Left ventricle myocardium superior (tissue), 1 donor: ENCODE measurements at regions not wholly inside any gene's neighbourhood (a gene's known extent, or its start where the extent isn't known, plus 50 kb on each side); places are given as distances from the start of the nearest gene placed in this dataset.

Experiments
- ATAC-seq: fragments of 200-7000 bp; cut with Tn5 transposase; one replicate; pipeline ENCODE4 v1.9.1; 2020; ENCODE audit warnings: mild to moderate bottlenecking, moderate library complexity
- DNase-seq: peaks from one replicate; pipeline ENCODE4 v3.0.0-alpha.2; 2020
- intact Hi-C: fragments of 100-400 bp; cut with micrococcal nuclease; formaldehyde crosslinking; loops from one replicate; pipeline ENCODE4 v1.11.0; 2022
- donor health status: DM: no; HTN: yes; CAD: no; lungs with severe emphysema.

DNA sequence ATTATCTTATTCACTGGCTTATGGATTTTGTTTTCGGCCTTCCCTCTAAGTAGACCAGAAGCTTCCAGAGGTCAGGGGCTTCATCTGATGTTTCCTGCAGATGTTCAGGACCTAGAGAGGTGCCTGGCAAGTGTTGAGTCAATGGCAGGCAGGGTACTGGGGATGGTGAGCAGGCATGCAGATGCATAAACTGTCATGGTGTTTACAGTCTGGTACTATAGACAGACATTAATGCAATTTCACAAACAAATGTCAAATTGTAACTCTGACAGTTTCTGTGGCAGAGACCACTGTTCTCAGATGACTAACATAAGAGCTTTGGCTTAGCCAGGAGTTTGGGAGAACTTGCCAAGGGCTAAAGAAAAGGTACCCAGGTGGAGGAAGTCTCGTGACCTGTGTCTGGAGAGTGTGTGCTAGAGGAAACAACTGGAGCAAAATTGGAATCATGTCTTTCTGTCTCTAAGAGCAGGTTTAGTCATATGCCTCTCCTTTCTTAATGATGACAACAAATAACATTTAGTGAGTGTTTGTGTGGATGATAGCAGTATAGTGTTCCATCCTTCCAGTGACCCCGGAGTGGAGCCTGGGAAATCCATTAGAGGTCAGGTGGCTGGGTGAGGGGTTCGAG, 53.7 kb upstream of the TRAK1 start:
- ATAC-seq (no peak), DNase-seq (no peak)
- intact Hi-C loops, result no loop called here

DNA sequence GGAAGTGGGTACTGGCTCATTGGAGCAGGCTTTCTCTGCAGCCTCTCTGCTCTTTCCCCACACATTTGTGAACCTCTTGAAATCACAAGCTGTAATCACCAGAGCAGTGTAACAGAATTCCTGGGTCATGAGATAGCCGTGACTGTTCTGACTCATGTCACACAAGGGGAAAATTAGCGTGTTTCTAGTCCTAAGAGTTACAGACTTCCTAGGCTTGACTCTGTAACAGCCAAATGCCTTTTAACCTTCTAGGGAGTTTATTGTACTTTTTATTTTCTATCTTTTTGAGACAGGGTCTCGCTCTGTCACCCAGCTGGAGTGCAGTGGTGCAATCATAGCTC, 54.7 kb upstream of the TRAK1 start:
- intact Hi-C loops, result no loop called here
- DNase-seq (no peak), ATAC-seq (peak; percentile 90)

DNA sequence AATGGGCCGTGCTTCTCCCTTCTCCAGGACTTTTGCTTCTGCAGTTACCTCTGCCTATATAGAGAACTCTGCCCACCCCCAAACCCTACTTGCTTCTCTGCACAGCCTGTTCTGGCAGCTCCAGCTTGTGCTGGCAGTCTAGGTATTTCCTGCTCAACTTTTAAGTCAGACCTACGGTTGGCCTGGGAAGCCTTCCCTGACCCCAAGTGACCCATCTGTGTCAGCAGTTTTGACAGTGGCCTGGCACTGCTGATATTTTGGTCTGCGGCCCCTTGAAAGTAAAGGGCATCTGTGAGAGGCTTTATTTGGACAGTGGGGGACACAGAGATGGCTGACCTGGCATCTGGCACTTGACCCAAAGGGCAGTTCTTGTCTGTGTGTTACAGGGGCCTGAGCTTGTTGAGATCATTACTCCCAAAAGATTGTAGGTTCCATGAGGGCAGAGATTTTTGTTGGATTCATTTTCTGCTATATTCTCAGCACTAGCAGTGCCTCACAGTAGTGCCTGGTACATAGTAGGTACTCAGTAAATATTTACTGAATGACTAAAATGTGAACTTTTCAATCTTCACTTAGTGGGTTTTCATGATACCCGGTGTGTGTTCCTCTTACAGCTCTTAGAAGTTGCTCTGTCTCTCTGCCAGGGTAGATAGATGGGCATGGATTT, 55.2 kb upstream of the TRAK1 start:
- ATAC-seq (peak; percentile 80), DNase-seq (peak; percentile 75)
- intact Hi-C loops, result no loop called here

- ATAC-seq (no peak), DNase-seq (no peak)
- intact Hi-C loops, result no loop called here
Observed at GRCh38 chr3:42035007-42035406, 56.1 kb upstream of the TRAK1 start.

- DNase-seq, result no peak
- intact Hi-C loops, result no loop called here
- ATAC-seq, result no peak
Observed at GRCh38 chr3:42033741-42034140, 57.4 kb upstream of the TRAK1 start.

GRCh38 chr3:42032693-42033349, 58.3 kb upstream of the TRAK1 start:
- intact Hi-C loops, result no loop called here

GRCh38 chr3:42031808-42032480, 59.2 kb upstream of the TRAK1 start:
- DNase-seq (no peak), ATAC-seq (no peak)
- intact Hi-C loops, result no loop called here

More at GRCh38 chr3:42032693-42033349, 58.3 kb upstream of the TRAK1 start:
- ATAC-seq (peak; percentile 10), DNase-seq (peak; percentile 62)

GRCh38 chr3:42028474-42028873, 62.7 kb upstream of the TRAK1 start:
- intact Hi-C loops, result no loop called here

DNA sequence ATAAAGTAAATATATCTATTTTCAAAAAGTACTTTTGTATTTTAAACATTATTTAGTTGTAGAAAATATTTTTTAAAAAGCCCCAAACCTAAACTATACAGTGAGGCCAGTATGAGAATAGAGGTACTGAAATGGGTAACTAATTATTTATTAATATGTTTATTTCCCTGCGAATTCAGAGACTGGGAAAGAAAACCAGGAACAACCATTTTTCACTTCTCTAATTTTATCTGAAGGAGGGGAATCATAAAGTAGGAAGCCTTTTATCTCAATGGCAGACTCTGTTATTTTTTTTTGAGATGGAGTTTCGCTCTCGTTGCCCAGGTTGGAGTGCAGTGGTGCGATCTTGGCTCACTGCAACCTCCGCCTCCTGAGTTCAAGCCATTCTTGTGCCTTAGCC, 63.6 kb upstream of the TRAK1 start:
- no peak for ATAC-seq
- intact Hi-C loops, result no loop called here

More at GRCh38 chr3:42028474-42028873, 62.7 kb upstream of the TRAK1 start:
- ATAC-seq (no peak), DNase-seq (no peak)

DNA sequence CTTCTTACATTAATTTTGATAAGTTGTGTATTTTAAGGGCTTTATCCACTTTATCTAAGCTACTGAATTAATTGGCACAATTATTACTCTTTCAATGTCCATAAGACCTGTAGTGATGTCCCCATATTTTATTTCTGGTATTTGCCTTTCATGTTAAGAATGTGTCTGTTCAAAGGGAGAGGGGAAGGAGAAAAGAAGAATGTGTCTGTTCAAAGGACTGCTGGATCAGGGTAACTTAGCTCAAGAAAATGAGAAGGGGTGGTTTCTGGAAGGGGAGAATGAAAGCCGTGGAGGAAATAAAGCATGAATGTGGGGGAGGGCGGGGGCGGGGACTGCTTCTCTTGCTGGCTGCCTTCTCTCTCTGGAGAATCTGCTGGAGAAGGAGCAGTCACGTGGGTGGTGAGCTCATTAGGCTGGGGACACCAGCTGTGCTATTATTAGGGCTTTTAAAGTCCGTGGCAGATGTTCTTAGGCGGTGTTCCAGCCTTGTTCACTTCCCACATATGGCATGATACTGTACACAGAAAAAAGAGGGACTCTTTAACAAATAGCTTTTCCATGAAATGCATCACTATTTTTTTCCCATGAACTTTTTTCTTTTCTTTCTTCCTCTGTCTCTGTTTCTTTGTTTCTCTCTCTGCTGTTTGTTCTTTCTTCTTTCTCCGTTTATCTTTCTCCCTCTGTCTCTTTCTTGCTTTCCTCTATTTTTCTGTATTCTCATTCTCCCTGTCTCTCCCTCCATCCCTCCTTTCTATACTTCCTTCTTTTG, 63.7 kb upstream of the ULK4 start:
- peak; percentile 88 for DNase-seq
- peak; percentile 97 for ATAC-seq
- intact Hi-C loops, result no loop called here

More for the DNA sequence above, 63.6 kb upstream of the TRAK1 start:
- no peak for DNase-seq

GRCh38 chr3:42024591-42025351, 62.9 kb upstream of the ULK4 start:
- no peak for DNase-seq
- intact Hi-C loops, result no loop called here
- peak; percentile 18 for ATAC-seq

DNA sequence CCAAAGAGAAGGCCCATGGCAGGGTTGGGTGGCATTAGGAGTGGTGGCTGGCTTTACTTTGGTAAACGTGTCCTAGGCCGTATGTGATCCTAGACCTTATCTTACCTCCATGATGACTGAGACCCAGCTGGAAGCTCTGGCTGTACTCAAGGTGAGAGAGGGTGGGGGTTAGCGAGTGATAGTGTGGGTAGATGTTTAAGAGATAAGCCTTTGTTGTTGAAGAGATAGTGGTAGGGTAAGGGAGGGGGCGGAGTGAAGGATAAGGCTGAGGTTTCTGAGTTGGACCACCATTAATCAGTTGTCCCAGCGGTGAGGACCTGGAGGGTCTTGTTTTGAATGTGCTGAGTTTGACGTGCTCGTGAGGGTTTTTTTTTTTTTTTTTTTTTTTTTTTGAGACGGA, 61.5 kb upstream of the ULK4 start:
- DNase-seq (no peak), ATAC-seq (no peak)

GRCh38 chr3:42022355-42022754, 60.5 kb upstream of the ULK4 start:
- intact Hi-C loops, result no loop called here
- ATAC-seq (no peak), DNase-seq (no peak)

More for the DNA sequence above, 61.5 kb upstream of the ULK4 start:
- intact Hi-C loops, result no loop called here

DNA sequence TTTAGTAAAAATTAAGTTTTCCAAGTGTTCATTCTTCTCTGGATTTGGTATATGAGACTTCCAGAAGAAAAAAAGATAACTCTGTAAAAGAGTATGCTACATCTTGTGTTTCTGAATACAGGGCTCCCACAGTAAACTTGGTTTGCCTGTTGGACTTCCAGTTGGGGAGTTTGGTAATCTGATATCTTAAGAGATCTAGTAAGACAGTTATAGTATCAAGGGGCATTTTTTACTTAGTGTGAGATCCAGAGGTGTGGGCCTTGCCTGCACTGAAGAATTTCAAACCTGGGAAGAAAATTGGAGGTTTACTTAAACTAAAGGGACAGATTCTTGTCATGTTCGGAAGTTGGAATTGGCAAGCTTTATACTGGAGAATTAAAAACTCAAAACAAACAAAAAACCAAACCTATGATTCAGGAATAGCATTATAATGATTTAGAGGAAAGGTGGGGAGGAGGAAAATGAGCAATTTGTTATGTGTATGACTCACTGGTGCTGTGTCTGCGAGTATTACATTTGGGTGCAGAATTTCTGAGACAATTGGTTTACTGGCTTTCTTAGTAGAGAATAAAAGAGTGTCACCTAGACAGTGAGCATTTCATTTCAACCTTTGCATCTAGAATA, 58.9 kb upstream of the ULK4 start:
- no peak for ATAC-seq
- no peak for DNase-seq
- intact Hi-C loops, result no loop called here

DNA sequence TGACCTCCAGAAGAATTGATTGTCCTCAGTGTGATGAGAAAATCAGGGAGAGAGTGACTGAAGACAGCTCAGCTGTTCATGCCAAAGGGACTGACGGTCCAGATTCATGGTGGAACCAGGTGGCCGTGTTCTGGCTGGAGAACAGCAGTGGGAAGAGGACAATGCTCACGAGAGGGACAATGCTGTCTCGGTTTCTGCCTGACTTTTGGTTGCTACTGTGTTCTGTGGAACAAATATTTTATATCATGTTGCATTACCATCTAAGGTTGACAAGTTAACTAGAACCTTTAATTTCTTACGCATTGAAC, 58.0 kb upstream of the ULK4 start:
- ATAC-seq (no peak), DNase-seq (no peak)
- intact Hi-C loops, result loop anchor here (10.0 kb wide), 2 partner anchors 75 to 155 kb away; partner anchors contain the start of gene TRAK1

DNA sequence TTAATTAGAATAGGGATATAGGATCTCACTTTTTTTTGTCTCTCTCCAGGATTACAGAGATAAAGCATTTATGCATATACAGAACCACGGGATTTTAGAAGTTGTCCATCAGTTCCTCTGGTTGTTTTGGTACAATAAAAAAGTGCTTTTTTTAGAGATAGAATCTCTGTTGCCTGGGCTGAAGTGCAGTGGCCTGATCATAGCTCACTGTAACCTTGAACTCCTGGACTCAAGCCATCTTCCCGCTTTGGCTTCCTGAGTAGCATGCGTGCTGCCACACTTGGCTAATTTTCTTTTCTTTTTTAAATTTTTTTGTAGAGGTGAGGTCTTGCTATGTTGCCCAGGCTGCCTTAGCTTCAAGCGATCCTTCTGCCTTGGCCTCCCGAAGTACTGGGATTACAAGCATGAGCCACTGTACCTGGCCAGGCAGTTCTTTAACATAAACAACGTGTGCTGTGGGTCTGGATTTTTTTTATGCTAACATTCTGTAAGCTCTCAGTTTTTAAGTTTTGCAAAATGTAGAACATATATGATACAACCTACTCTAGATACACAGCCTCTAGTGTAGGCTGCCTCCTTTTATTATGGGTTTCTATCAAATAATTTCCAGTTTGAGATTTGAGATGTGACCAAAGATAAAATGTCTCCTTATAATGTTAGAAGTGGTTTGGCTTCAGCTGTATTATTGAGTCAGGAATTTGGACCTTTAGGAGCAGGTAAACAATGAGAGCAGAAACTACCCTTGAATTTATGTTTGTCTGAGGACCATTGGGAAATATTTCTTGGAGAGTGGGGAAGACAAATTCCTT, 57.4 kb upstream of the ULK4 start:
- intact Hi-C loops, result loop anchor here (10.0 kb wide), 2 partner anchors 75 to 155 kb away; partner anchors contain the start of gene TRAK1
- ATAC-seq (peak; percentile 25), DNase-seq (no peak)

GRCh38 chr3:42014921-42015533, 53.1 kb upstream of the ULK4 start:
- intact Hi-C loops, result loop anchor here (10.0 kb wide), 2 partner anchors 80 to 160 kb away; partner anchors contain the start of gene TRAK1
- ATAC-seq, result peak; percentile 58
- peak; percentile 77 for DNase-seq
